ENCODE measurements at regions not wholly inside any gene's neighbourhood (a gene's known extent, or its start where the extent isn't known, plus 50 kb on each side); places are given as distances from the start of the nearest gene placed in this dataset.

DNA sequence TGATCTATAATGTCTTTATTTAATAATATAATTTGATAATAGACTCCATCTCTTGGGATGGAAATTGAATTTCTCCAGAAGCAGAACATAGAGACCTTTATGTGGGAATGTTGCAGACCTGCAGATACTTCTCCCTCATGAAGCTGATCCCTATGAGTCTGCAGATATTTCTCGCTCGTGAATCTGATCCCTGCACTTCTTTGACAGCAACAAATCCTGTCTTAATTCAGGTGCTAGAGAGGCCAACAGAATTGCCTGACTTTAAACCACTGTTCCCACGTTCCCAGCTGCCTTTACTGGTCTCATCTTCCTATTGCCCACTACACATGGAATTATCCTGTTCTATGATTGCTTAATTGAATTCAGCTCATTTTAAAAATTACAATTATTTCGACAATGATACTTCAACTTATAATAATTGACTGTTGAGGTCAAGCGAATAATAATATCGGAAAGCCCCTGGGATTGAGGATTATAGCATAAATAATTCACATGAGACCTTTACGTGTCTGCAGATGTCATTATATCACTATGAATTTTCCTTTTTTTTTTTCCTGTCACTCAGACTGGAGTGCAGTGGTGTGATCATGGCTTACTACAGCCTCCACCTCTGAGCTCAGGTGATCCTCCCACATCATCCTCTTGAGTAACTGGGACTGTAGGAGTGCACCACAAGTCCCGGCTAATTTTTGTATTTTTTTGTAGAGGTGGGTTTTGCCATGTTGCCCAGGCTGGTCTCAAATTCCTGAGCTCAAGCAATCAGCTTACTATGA, 486.4 kb upstream of the ADARB2 start:
- TF ChIP-seq, protein P1, sequence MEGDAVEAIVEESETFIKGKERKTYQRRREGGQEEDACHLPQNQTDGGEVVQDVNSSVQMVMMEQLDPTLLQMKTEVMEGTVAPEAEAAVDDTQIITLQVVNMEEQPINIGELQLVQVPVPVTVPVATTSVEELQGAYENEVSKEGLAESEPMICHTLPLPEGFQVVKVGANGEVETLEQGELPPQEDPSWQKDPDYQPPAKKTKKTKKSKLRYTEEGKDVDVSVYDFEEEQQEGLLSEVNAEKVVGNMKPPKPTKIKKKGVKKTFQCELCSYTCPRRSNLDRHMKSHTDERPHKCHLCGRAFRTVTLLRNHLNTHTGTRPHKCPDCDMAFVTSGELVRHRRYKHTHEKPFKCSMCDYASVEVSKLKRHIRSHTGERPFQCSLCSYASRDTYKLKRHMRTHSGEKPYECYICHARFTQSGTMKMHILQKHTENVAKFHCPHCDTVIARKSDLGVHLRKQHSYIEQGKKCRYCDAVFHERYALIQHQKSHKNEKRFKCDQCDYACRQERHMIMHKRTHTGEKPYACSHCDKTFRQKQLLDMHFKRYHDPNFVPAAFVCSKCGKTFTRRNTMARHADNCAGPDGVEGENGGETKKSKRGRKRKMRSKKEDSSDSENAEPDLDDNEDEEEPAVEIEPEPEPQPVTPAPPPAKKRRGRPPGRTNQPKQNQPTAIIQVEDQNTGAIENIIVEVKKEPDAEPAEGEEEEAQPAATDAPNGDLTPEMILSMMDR (IDR thresholded peaks at IDR 0.05): no peak
- no peak for TF ChIP-seq EZH2 (IDR thresholded peaks at IDR 0.05)
- TF ChIP-seq EZH2phosphoT487 (IDR thresholded peaks at IDR 0.05): no peak
